ENCODE measurements at regions not wholly inside any gene's neighbourhood (a gene's known extent, or its start where the extent isn't known, plus 50 kb on each side); places are given as distances from the start of the nearest gene placed in this dataset.
"Not testable (repeated sequence)": the region's sequence is repeated elsewhere in the genome, so short reads cannot be mapped to it uniquely, and the experiment has no call there.

- no peak overlapping the region for H3K27ac ChIP-seq
- TF ChIP-seq CTCF (IDR thresholded peaks at IDR 0.05) = no peak
- TF ChIP-seq ZFX (IDR thresholded peaks at IDR 0.05; ENCODE audit: borderline replicate concordance) = no peak
These were observed 393.7 kb downstream of the UTRN start for GRCh38 chr6:144678844-144679243.

- TF ChIP-seq ZFX (IDR thresholded peaks at IDR 0.05; ENCODE audit: borderline replicate concordance) (no peak), CTCF (IDR thresholded peaks at IDR 0.05) (no peak)
- H3K27ac ChIP-seq = no peak overlapping the region
These were observed 396.2 kb downstream of the UTRN start for GRCh38 chr6:144681334-144681733.

GRCh38 chr6:144683216-144684070, 398.3 kb downstream of the UTRN start:
- no peak overlapping the region for H3K27ac ChIP-seq

GRCh38 chr6:144688713-144689112, 403.6 kb downstream of the UTRN start:
- no peak for TF ChIP-seq ZFX (IDR thresholded peaks at IDR 0.05; ENCODE audit: borderline replicate concordance)
- TF ChIP-seq CTCF (IDR thresholded peaks at IDR 0.05) = no peak

More at GRCh38 chr6:144683216-144684070, 398.3 kb downstream of the UTRN start:
- TF ChIP-seq ZFX (IDR thresholded peaks at IDR 0.05; ENCODE audit: borderline replicate concordance) = no peak
- no peak for TF ChIP-seq CTCF (IDR thresholded peaks at IDR 0.05)

GRCh38 chr6:144689503-144690040, 404.4 kb downstream of the UTRN start:
- H3K27ac ChIP-seq = no peak overlapping the region
- TF ChIP-seq CTCF (IDR thresholded peaks at IDR 0.05) (no peak), ZFX (IDR thresholded peaks at IDR 0.05; ENCODE audit: borderline replicate concordance) (no peak)

More at GRCh38 chr6:144688713-144689112, 403.6 kb downstream of the UTRN start:
- H3K27ac ChIP-seq = no peak overlapping the region

- TF ChIP-seq CTCF (IDR thresholded peaks at IDR 0.05) (no peak), ZFX (IDR thresholded peaks at IDR 0.05; ENCODE audit: borderline replicate concordance) (no peak)
- H3K27ac ChIP-seq = no peak overlapping the region
These were observed 405.0 kb downstream of the UTRN start for GRCh38 chr6:144690133-144690532.

- TF ChIP-seq ZFX (IDR thresholded peaks at IDR 0.05; ENCODE audit: borderline replicate concordance) (no peak), CTCF (IDR thresholded peaks at IDR 0.05) (no peak)
- no peak overlapping the region for H3K27ac ChIP-seq
These were observed 405.5 kb downstream of the UTRN start for GRCh38 chr6:144690666-144691065.

- not testable (repeated sequence) for H3K27ac ChIP-seq
These were observed 406.9 kb downstream of the UTRN start for GRCh38 chr6:144692050-144692449.

Data from 22Rv1 (cell line).